H1 (cell line): ENCODE measurements at regions not wholly inside any gene's neighbourhood (a gene's known extent, or its start where the extent isn't known, plus 50 kb on each side); places are given as distances from the start of the nearest gene placed in this dataset.
A peak's percentile ranks its signal among the peaks of the same experiment; 100 is the strongest.

ENCODE experiments used
- CTCF ChIA-PET: fragments of 300-600 bp; sonication (Branson Sonifier 250); formaldehyde crosslinking; loops from one replicate; lab custom pipeline; 2021; ENCODE audit not compliant: partially characterized antibody; lab: Charles Lee
- POLR2A ChIA-PET: fragments of 300-600 bp; sonication (Branson Sonifier 250); formaldehyde crosslinking; loops from one replicate; lab custom pipeline; 2021; ENCODE audit warnings: inconsistent platforms; ENCODE audit not compliant: partially characterized antibody; lab: Charles Lee
- DNase-seq, 2 experiments: peaks; one replicate each; pipeline versions ENCODE4 v3.0.0 to v3.0.0-alpha.2; 2010 to 2022; ENCODE audit warnings: low spot score in 2 of 2, low read depth in 1 of 2, mixed read lengths in 1 of 2
- FAIRE-seq: peaks from 2 replicates; lab custom pipeline; 2011; peaks lifted over from hg19 to GRCh38; lab: Jason Lieb, UNC
- H2AFZ ChIP-seq: 2 replicates; pipeline ENCODE4 v1.8.1; 2012; ENCODE audit warnings: low read length, inconsistent platforms
- H2AK5ac ChIP-seq: 2 replicates; pipeline ENCODE4 v1.6.1; 2013; ENCODE audit warnings: low read depth, low read length
- H2BK120ac ChIP-seq: replicated peaks from 2 replicates; pipeline ENCODE3; 2013; ENCODE audit warnings: low read depth, low read length, inconsistent platforms
- H2BK12ac ChIP-seq: 2 replicates; pipeline ENCODE4 v1.6.1; 2013; ENCODE audit warnings: low read depth, low read length
- H2BK15ac ChIP-seq: 2 replicates; pipeline ENCODE4 v1.6.1; 2013; ENCODE audit warnings: low read length
- H2BK20ac ChIP-seq: 2 replicates; pipeline ENCODE4 v1.6.1; 2013; ENCODE audit warnings: low read length
- H2BK5ac ChIP-seq: 2 replicates; pipeline ENCODE4 v1.6.1; 2013; ENCODE audit warnings: low read depth, low read length
- H3K14ac ChIP-seq: 2 replicates; pipeline ENCODE4 v1.6.1; 2013; ENCODE audit warnings: inconsistent platforms; ENCODE audit not compliant: insufficient read length
- H3K18ac ChIP-seq: 2 replicates; pipeline ENCODE4 v1.6.1; 2013; ENCODE audit warnings: low read length; ENCODE audit errors: extremely low read depth
- H3K23ac ChIP-seq: 2 replicates; pipeline ENCODE4 v1.6.1; 2013; ENCODE audit warnings: inconsistent platforms; ENCODE audit not compliant: insufficient read length
- H3K23me2 ChIP-seq: 2 replicates; pipeline ENCODE4 v1.6.1; 2013; ENCODE audit warnings: low read depth, low read length
- H3K27ac ChIP-seq: 2 replicates; pipeline ENCODE4 v1.6.1; 2011; ENCODE audit warnings: low read depth, low read length, inconsistent platforms
- H3K27me3 ChIP-seq, 4 experiments: replicated peaks in 1 of 4; 1 replicate in 1 of 4; 2 replicates in 3 of 4; pipeline versions ENCODE4 v1.6.1 to v1.8.1; 2011 to 2013; ENCODE audit warnings: low read length in 3 of 4, mild to moderate bottlenecking in 3 of 4, inconsistent platforms in 2 of 4, mixed read lengths in 2 of 4, moderate library complexity in 1 of 4; ENCODE audit not compliant: control insufficient read depth in 3 of 4, insufficient read depth in 3 of 4; ENCODE audit errors: extremely low read depth in 1 of 4
- H3K36me3 ChIP-seq, 4 experiments: 2 replicates each; pipeline versions ENCODE4 v1.6.1 to v1.8.1; 2011 to 2013; ENCODE audit warnings: mild to moderate bottlenecking in 4 of 4, low read length in 3 of 4, moderate library complexity in 2 of 4, control low read depth in 1 of 4, inconsistent platforms in 1 of 4; ENCODE audit not compliant: insufficient read depth in 4 of 4, control insufficient read depth in 2 of 4
- H3K4ac ChIP-seq: replicated peaks from 2 replicates; pipeline ENCODE3; 2013; ENCODE audit warnings: low read length, low read depth, mixed read lengths, inconsistent platforms; ENCODE audit not compliant: insufficient read length
- H3K4me1 ChIP-seq, 4 experiments: replicated peaks in 1 of 4; 1 replicate in 1 of 4; 2 replicates in 3 of 4; pipeline versions ENCODE4 v1.6.1 to v1.8.1; 2011 to 2013; ENCODE audit warnings: low read length in 3 of 4, inconsistent platforms in 2 of 4, mixed read lengths in 1 of 4; ENCODE audit not compliant: insufficient read depth in 4 of 4, control insufficient read depth in 3 of 4
- H3K4me2 ChIP-seq, 2 experiments: 2 replicates each; pipeline versions ENCODE4 v1.6.1 to v1.8.1; 2011 to 2013; ENCODE audit warnings: low read depth in 2 of 2, low read length in 2 of 2, control low read depth in 1 of 2, inconsistent platforms in 1 of 2, mild to moderate bottlenecking in 1 of 2; ENCODE audit not compliant: insufficient read depth in 1 of 2
- H3K4me3 ChIP-seq, 4 experiments: fragments of 200-600, 300-600 bp in 1 of 4; sonication (generic), shearing (Covaris generic), sonication (Bioruptor Twin) in 1 of 4; 2 replicates each; pipeline versions ENCODE4 v1.5.1 to v1.8.1; 2011 to 2016; ENCODE audit warnings: low read length in 4 of 4, low read depth in 3 of 4, control low read depth in 2 of 4, inconsistent platforms in 2 of 4, mild to moderate bottlenecking in 2 of 4, mixed read lengths in 1 of 4, moderate library complexity in 1 of 4; ENCODE audit not compliant: insufficient read depth in 2 of 4; ENCODE audit errors: extremely low read depth in 1 of 4
- H3K56ac ChIP-seq: replicated peaks from 2 replicates; pipeline ENCODE3; 2013; ENCODE audit warnings: low read depth, mild to moderate bottlenecking, mixed read lengths, low read length, inconsistent platforms; ENCODE audit not compliant: insufficient read length
- H3K79me1 ChIP-seq: 2 replicates; pipeline ENCODE4 v1.6.1; 2013; ENCODE audit warnings: low read depth, low read length, control low read depth
- H3K79me2 ChIP-seq, 2 experiments: 2 replicates each; pipeline versions ENCODE4 v1.6.1 to v1.8.1; 2012 to 2013; ENCODE audit warnings: low read length in 2 of 2, mild to moderate bottlenecking in 2 of 2, inconsistent platforms in 1 of 2; ENCODE audit not compliant: insufficient read depth in 2 of 2, control insufficient read depth in 1 of 2
- H3K9ac ChIP-seq, 4 experiments: replicated peaks in 1 of 4; 1 replicate in 1 of 4; 2 replicates in 3 of 4; pipeline versions ENCODE4 v1.6.1 to v1.8.1; 2011 to 2013; ENCODE audit warnings: low read depth in 3 of 4, low read length in 3 of 4, control low read depth in 2 of 4, mild to moderate bottlenecking in 2 of 4, moderate library complexity in 2 of 4, inconsistent platforms in 1 of 4; ENCODE audit errors: extremely low read depth in 1 of 4
- H3K9me3 ChIP-seq, 2 experiments: 2 replicates each; pipeline versions ENCODE4 v1.6.1 to v1.8.1; 2012 to 2013; ENCODE audit warnings: mild to moderate bottlenecking in 2 of 2, moderate library complexity in 2 of 2, control low read depth in 1 of 2, inconsistent platforms in 1 of 2, low read depth in 1 of 2, low read length in 1 of 2, mixed read lengths in 1 of 2; ENCODE audit not compliant: insufficient read depth in 2 of 2
- H4K20me1 ChIP-seq, 2 experiments: replicated peaks in 1 of 2; 2 replicates each; pipeline versions ENCODE3 to v1.8.1; 2011 to 2013; ENCODE audit warnings: inconsistent platforms in 2 of 2, low read length in 2 of 2, mild to moderate bottlenecking in 1 of 2; ENCODE audit not compliant: insufficient read depth in 2 of 2, control insufficient read depth in 1 of 2
- H4K5ac ChIP-seq: 2 replicates; pipeline ENCODE4 v1.6.1; 2013; ENCODE audit warnings: low read length, low read depth, mixed read lengths, inconsistent platforms; ENCODE audit not compliant: insufficient read length
- H4K8ac ChIP-seq: 2 replicates; pipeline ENCODE4 v1.8.0; 2013; ENCODE audit warnings: mild to moderate bottlenecking, moderate library complexity, low read length, inconsistent platforms; ENCODE audit not compliant: insufficient read depth; ENCODE audit errors: extremely low read depth
- H4K91ac ChIP-seq: replicated peaks from 2 replicates; pipeline ENCODE3; 2013; ENCODE audit warnings: low read length, mixed read lengths, inconsistent platforms; ENCODE audit not compliant: insufficient read length
- ASH2L ChIP-seq: fragments of 200-600, 300-600 bp; sonication (generic); IDR thresholded peaks from one replicate; pipeline ENCODE4 v1.7.1; 2017; ENCODE audit warnings: low read length
- EGR1 ChIP-seq: IDR thresholded peaks from 2 replicates; pipeline ENCODE4 v1.6.1; 2011; ENCODE audit warnings: low read depth, low read length, borderline replicate concordance
- FOSL1 ChIP-seq: IDR thresholded peaks from 2 replicates; pipeline ENCODE4 v1.6.1; 2011; ENCODE audit warnings: mild to moderate bottlenecking, low read depth, low read length, moderate library complexity; ENCODE audit not compliant: insufficient read depth
- KDM5A ChIP-seq: fragments of 200-600 bp; IDR thresholded peaks from 2 replicates; pipeline ENCODE4 v1.7.1; 2012; ENCODE audit warnings: mild to moderate bottlenecking, low read length, inconsistent platforms, mixed read lengths
- PHF8 ChIP-seq: fragments of 200-600 bp; sonication (generic); conservative IDR thresholded peaks from 2 replicates; pipeline ENCODE4 v1.7.1; 2012; ENCODE audit warnings: low read depth, mild to moderate bottlenecking, inconsistent platforms, low read length, moderate library complexity
- POLR2A ChIP-seq, 2 experiments: IDR thresholded peaks; 1 replicate in 1 of 2; 2 replicates in 1 of 2; pipeline ENCODE4 v1.6.1; 2011; ENCODE audit warnings: low read depth in 2 of 2, low read length in 2 of 2, mild to moderate bottlenecking in 2 of 2; ENCODE audit errors: control extremely low read depth in 1 of 2
- POLR2AphosphoS5 ChIP-seq: IDR thresholded peaks from 2 replicates; pipeline ENCODE4 v1.6.1; 2011; ENCODE audit warnings: low read depth, low read length
- RAD21 ChIP-seq, 2 experiments: IDR thresholded peaks in 1 of 2; conservative IDR thresholded peaks in 1 of 2; 2 replicates each; pipeline ENCODE4 v1.6.1; 2011; ENCODE audit warnings: low read depth in 2 of 2, low read length in 2 of 2, improper control_type of control experiment in 1 of 2, inconsistent platforms in 1 of 2, mild to moderate bottlenecking in 1 of 2, moderate library complexity in 1 of 2
- SIX5 ChIP-seq: IDR thresholded peaks from 2 replicates; pipeline ENCODE4 v1.6.1; 2011; ENCODE audit warnings: mild to moderate bottlenecking, low read depth, low read length
- SP2 ChIP-seq: IDR thresholded peaks from 2 replicates; pipeline ENCODE4 v1.6.1; 2012; ENCODE audit warnings: mild to moderate bottlenecking, low read length, inconsistent platforms
- SRF ChIP-seq: IDR thresholded peaks from 2 replicates; pipeline ENCODE4 v1.6.1; 2011; ENCODE audit warnings: mild to moderate bottlenecking, low read depth, low read length, moderate library complexity
- WGBS, 2 experiments: shearing (Covaris generic) in 1 of 2; methylation state at CpG; one replicate each; pipeline versions ENCODE4 v1.1.6 to v1.1.7; 2013 to 2015; ENCODE audit warnings: low lambda C conversion rate in 2 of 2, mixed read lengths in 2 of 2, inconsistent platforms in 1 of 2, low coverage in 1 of 2, missing lambda C conversion rate in 1 of 2; ENCODE audit not compliant: insufficient replicate concordance in 2 of 2, insufficient coverage in 1 of 2, insufficient read length in 1 of 2; ENCODE audit errors: extremely low coverage in 1 of 2, missing lambda C conversion rate in 1 of 2; 5-methylcytosine and 5-hydroxymethylcytosine counted together
- TF ChIP-seq, protein P1 (sequence below): IDR thresholded peaks from 2 replicates; pipeline ENCODE4 v1.6.1; 2012; ENCODE audit warnings: low read length, inconsistent platforms
- TF ChIP-seq, protein P2 (sequence below): IDR thresholded peaks from 2 replicates; pipeline ENCODE4 v1.6.1; 2012; ENCODE audit warnings: inconsistent platforms

DNA sequence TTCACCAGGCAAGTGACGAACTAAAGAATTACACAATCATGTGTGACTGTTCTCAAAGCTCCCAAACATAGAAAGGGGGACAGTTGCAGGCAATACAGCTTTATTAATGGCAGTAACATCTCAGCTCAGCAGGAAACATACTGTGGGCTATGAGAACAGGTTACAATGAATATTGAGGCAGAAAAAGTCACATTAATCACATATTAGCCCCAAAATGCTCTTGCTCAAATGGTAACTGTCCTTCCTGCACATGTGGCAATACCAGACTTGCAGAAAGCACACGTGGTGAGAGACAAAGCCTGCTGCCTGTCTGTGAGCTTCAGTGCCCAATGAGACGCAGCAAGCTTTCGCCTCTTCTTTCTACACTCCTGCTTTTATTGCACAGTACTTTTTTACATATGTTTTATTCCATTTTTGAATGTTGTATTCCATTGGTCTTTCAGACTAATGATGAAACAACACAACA lies 104.9 kb upstream of the ACBD5 start:
- no peak overlapping the region for H2BK20ac ChIP-seq
- H3K4me2 ChIP-seq = no peak overlapping the region
- peak overlapping the region; percentile 69 for H2AFZ ChIP-seq
- H3K14ac ChIP-seq = no peak overlapping the region
- DNase-seq (no peak), FAIRE-seq (no peak)
- H3K79me2 ChIP-seq = no peaks in the 10 kb centered on the region
- H3K18ac ChIP-seq = no peak overlapping the region
- no peak overlapping the region for H4K91ac ChIP-seq
- H3K27ac ChIP-seq = no peak overlapping the region
- H3K79me1 ChIP-seq = no peaks in the 10 kb centered on the region
- no peaks in the 10 kb centered on the region for H3K9me3 ChIP-seq
- TF ChIP-seq PHF8 (no peak), SRF (no peak), KDM5A (no peak), FOSL1 (no peak), SP2 (no peak), POLR2A (IDR thresholded peaks at IDR 0.05; ENCODE audit: control extremely low read depth in 1 of 2, low read depth in 2 of 2, low read length in 2 of 2) (no peak), POLR2AphosphoS5 (no peak), SIX5 (no peak), EGR1 (no peak), ASH2L (no peak), RAD21 (IDR thresholded peaks at IDR 0.05 in 1 of 2, conservative IDR thresholded peaks at IDR 0.05 in 1 of 2; ENCODE audit: low read depth in 2 of 2, low read length in 2 of 2) (no peak)
- TF ChIP-seq, protein P1, sequence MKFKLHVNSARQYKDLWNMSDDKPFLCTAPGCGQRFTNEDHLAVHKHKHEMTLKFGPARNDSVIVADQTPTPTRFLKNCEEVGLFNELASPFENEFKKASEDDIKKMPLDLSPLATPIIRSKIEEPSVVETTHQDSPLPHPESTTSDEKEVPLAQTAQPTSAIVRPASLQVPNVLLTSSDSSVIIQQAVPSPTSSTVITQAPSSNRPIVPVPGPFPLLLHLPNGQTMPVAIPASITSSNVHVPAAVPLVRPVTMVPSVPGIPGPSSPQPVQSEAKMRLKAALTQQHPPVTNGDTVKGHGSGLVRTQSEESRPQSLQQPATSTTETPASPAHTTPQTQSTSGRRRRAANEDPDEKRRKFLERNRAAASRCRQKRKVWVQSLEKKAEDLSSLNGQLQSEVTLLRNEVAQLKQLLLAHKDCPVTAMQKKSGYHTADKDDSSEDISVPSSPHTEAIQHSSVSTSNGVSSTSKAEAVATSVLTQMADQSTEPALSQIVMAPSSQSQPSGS = no peak
- TF ChIP-seq, protein P2, sequence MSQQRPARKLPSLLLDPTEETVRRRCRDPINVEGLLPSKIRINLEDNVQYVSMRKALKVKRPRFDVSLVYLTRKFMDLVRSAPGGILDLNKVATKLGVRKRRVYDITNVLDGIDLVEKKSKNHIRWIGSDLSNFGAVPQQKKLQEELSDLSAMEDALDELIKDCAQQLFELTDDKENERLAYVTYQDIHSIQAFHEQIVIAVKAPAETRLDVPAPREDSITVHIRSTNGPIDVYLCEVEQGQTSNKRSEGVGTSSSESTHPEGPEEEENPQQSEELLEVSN = no peak
- H3K4me1 ChIP-seq = peaks cover 0 to 2% (median 0%) of the 10 kb centered on the region in 4 experiments; a peak in 1 of 7 replicates
- no peaks in the 10 kb centered on the region for H3K27me3 ChIP-seq
- no peak overlapping the region for H3K4me3 ChIP-seq
- ChIA-PET POLR2A (no interaction called here), CTCF (interaction anchor here (1.0 to 1.4 kb wide), 3 partner anchors 8 to 15 kb away, joined by 3 to 4 read pairs (median 3); no protein-coding TSS in a partner anchor)
- no peaks in the 10 kb centered on the region for H3K23me2 ChIP-seq
- H2BK15ac ChIP-seq = no peak overlapping the region
- no peaks in the 10 kb centered on the region for H3K36me3 ChIP-seq
- H4K5ac ChIP-seq = no peak overlapping the region
- no peak overlapping the region for H2BK5ac ChIP-seq
- H4K20me1 ChIP-seq = no peaks in the 10 kb centered on the region
- no peak overlapping the region for H3K9ac ChIP-seq
- no peak overlapping the region for H3K4ac ChIP-seq
- whole genome bisulfite sequencing, 2 experiments = 70% methylated on average over 4 of the region's 4 CpGs; no CpG with 5 or more reads in 1 of the 2 experiments
- H2AK5ac ChIP-seq = no peak overlapping the region
- H4K8ac ChIP-seq = no peak overlapping the region
- H2BK120ac ChIP-seq = no peak overlapping the region
- H2BK12ac ChIP-seq = no peak overlapping the region
- H3K56ac ChIP-seq = no peak overlapping the region
- H3K23ac ChIP-seq = no peak overlapping the region
